ENCODE measurements at regions not wholly inside any gene's neighbourhood (a gene's known extent, or its start where the extent isn't known, plus 50 kb on each side); places are given as distances from the start of the nearest gene placed in this dataset.
"Not testable (repeated sequence)": the region's sequence is repeated elsewhere in the genome, so short reads cannot be mapped to it uniquely, and the experiment has no call there.

DNA sequence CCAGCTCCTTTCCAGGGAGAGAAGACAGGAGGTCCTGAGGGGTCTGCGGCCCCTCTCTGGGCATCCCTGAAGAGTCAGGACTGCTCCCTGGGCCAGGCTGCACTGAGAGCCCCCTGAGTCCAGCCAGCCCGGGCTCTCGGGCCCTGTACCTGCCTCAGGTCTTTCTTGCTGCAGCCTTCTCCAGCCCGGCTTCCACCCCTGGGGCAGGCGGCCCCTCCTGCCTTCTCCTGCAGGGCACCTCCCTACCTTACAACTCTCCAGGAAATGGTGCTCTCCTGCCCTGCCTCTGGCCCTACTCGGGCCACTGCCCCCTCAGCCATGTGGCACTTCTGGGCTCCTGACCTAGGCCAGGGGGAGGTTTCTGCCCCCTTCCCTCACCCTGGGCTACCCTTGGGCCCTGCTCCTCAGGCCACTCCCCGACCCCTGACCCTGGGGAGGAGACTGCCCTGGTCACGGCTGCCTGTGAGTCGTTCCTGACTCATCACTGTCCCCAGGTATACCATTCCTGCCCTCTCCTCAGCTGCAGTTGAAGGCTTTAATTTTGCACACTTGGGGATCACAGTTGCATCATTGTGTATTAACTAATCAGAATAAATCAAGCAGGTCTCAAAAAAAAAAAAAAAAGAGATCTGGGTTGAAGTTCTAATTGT, 251.1 kb downstream of the NXPE2 start:
- DNase-seq = no peak

DNA sequence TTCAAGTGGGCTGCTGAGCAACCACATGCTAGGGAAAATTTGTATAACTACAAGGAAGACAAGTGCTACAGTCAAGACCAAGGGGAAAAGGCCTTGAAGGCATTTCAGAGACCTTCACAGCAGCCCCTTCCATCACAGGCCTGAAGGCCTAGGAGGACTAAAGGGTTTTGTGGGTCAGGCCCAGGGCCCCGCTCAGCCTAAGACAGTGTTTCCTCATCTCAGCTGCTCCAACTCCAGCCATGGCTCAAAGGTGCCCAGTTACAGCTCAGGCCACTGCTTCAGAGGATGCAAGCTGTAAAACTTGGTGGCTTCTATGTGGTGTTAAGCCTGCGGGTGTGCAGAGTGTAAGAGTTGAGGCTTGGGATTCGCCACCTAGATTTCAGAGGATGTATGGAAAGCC, 260.5 kb downstream of the NXPE2 start:
- DNase-seq = no peak

DNA sequence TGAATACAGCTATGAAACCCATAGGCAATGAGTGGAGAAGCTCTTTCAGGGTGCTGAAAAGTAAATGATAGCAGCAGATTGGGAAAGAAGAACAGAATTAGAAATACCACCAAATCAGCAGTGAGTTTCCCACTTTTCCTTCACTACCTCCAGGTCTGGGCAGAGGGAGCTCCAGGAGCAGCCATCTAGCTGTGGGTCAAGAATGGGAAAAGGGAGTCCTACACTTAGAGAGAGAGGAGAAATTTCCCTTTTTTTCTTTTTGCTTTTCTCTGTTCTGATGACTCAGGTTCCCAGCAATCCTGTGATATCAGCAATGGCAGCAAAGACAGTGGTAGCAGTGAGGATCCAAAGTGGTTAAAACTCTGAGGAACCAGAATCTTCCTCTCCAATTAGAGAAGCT, 263.9 kb downstream of the NXPE2 start:
- no peak for DNase-seq

DNA sequence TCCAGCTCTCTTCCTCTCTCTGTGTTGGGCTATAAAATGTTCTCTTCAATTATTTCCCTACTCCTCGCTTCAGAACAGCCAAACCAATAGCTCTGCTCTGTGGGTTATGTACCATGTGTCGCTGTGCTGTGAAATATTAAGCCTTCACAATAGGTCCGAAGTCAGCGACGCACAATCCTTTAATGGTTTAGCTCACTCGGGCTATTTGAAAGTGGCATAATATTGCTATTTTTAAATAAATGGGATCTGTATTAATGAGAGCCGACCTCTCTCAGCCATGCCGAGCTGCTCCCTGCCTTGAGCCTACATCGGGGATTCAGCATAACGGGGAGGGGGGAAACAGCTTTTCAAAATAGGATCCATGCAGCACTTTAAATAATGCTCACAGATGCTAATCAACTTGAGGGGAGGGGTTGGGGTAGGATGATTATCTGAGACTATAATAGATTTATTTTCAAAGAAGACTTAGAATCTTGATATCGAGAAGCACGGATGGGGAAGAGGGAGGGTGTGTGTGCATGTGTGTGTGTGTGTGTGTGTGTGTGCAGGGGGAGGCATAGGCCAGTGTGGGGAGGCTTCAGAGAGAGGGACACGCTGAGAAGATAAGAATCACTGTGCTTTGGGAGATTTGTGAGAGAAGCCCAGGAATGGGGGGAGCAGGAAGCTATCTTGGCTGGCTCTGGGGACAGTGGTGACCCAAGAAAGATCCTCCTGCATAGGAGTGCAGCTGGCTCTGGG, 271.5 kb downstream of the NXPE2 start:
- DNase-seq = no peak

DNA sequence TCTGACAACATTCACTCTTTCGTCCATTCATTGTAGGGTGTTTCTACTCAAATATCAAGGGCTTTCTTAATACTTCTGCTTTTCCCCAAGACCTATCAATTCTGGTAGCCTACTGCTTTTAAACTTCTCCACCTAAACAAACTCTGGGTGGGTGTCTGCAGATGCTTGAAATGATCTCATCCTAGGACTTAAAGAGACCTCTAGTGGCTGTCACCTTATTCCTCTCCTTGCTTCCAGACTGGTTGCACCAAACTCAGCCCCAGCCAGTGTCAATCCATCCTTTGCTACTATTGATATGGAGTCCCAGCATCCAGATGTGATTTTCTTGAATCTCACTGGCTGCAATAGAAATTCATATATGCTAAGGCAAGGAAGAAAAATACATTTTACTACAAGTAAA, 274.7 kb downstream of the NXPE2 start:
- no peak for DNase-seq

DNA sequence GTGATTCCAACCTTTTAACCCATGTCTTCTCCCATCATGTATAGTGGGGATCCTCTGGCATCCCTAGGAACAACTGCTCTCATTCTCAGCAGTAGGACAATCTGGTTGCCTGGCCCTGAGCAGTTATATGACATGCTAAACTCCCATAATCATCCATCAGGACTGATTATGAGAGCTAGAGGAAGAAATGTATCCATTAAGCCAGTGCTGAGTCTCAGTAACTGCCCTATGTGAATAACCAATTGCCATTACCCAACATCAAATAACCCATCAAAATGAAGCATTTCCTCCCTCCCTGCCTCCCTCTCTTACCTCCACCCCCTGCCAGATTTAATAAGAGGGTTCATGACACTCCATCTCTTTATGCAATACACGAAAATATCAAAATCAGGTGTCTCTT, 277.6 kb downstream of the NXPE2 start:
- DNase-seq = no peak

DNA sequence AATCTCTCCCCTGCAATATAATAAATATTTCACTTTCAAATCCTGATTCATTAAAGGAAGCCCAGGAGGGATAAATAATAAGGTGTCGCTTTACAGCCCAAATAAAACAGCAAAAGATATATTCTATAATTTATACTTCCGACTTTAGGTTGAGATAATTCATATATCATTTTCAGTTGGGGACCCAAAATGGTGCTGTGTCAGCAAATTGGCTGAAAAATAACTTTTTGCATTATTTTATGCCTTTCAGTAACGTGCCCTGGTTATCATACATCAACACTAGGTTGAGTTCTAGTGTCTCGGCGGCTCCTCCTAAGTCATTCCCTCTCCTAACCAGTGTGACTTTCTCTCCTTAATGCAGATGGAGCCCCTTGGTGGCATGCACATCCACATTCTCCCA, 278.2 kb downstream of the NXPE2 start:
- no peak for DNase-seq

DNA sequence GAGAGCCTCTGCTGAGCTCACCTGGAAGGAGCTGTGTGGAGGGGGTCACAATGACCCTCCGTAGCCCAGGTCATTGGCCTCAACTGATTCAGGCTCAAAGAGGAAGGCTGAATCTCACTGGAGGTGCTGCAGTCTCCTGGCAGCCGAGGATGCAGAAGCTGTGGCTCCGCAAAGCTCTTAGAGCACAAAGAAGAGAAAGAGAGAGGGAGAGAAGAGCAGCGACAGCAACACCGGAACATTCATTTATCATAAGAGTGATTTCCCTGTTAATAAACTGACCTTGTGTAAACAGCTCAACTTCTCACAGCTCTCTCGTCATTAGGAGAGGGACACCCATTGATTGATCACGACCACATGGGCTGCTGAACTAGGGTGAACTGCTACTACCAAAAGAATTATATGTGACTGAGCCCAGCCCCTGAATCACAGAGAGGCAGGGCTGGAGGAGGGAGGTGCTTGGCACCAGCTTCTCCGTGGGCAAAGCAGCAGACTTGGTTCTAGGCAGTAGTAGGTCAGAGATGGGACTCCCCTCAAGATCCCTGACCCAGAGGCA, 281.7 kb downstream of the NXPE2 start:
- DNase-seq = no peak

DNA sequence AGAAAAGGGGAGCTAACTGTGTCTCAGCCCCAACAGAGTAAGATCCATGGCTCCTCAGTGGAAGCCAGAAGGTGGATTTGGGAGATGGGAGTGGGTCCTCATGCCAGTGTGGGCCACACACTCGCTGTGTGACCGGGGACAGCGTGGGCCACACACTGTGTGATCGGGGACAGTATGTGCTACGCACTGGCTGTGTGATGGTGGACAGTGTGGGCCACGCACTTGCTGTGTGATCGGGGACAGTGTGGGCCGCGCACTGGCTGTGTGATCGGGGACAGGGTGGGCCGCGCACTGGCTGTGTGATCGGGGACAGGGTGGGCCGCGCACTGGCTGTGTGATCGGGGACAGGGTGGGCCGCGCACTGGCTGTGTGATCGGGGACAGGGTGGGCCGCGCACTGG, 282.5 kb downstream of the NXPE2 start:
- DNase-seq = not testable (repeated sequence)

DNA sequence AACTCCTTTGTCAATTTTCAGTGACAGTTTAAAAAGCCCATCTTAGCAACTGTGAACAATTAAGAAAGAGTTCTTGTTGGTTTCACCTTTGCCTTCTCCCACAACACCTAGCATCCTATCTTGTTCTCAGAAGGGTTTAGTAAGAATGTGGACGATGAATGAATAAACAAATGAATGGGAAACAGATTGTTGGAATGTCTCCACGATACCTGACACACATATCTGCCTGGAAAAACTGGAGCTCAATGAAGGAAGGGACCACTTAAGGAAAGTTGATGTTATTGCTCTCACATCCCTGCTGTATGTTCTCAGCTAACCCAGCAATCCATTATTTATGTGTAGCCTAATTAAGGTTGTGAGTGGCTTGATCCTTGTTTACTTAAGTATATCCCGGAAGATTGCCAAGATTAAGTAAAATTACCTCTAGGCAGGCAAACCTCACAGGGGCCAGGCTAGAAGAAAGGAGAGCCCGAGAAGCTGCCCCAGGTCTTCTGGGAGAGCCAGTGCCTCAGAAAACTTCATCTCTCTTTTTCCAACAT, 286.4 kb downstream of the NXPE2 start:
- DNase-seq = no peak

DNA sequence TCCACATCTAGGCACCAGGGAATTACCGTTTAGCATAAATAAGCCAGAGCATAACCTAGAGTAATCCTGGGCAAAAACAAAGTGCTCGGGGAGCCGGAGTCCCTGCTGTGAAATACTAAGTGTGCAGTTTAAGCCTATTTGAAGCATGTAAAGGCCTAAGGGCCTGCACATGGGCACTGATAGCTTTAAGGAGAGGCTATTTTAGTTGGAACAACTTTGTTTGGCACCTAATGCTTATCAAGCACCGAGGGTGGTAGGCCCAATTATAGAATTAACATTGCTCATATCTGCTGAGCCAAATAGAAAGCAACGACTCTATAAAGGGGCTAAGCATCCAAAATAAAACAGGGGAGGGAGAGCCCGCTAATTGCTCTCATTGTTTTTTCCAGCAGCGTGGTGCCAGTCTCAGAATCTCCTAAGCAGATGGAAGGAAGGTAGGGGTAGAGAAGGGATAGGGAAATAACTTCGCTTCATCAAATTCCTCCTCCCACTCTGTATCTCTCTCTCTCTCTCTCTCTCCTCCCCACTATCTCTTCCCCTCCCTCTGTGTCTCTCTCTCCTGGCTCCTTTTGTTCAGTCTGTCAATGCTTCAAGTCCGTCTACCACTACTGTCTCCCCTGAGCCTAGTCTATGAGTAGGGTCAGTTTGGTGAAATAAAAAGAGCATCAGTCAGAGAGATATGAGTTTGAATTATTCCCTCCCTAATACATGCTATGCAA, 292.8 kb downstream of the NXPE2 start:
- DNase-seq = no peak

DNA sequence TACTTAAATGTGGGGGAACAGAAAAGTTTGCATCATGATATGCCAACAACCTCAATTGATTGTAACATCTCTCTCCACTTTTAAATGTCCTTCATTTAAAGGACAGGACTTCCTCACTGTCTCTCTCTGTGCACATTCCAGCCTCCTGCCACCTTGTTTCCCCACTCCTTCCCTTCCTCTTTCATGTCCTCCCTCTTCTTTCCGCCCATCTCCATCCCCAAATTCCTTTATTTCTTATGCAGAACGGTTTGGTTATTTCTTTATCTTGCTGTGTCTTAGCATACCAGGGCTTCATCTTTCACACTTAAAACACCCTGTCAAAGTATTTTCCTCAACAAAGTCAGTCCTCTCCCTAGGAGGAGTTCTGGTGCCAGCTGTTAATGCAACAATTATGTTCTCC, 293.8 kb downstream of the NXPE2 start:
- DNase-seq = no peak

DNA sequence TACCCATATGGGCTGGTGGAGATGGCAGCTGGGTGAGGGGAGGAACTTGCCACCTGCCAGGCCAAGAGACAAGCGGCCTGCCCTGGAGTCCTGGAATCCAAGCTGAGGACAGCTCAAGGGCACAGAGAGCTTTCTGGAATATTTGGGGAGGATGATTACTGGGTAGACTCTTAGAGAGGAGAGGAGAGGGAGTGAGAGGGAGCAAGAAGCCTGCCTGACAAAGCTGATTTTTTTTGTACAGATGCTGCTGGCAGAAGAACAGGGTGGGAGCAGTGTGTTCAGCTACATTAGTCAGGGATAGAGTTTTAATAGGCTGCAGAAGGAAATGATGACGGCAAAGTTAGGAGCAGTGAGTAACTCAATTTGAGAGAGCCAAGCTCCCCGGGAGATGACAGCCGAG, 299.3 kb downstream of the NXPE2 start:
- DNase-seq = peak; percentile 43

DNA sequence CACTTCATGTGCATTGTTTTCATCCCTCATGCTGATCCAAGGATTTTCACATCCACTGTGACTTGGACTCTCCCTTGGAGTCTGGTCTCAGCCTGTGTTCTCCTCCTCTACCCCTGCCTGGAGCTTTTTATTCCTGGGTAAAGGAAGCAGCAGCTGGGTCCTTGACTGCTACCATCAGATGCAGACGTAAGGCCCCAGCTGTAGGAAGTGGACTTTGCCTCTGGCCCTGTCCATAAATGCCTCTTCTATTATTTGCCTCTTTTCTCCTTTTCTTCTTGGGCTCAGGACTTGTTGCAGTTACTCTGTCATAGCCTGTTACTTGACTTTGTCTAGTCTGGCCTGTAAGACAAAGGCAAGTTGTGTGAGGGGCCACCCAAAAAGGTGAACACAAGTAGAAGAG, 303.8 kb downstream of the NXPE2 start:
- no peak for DNase-seq

DNA sequence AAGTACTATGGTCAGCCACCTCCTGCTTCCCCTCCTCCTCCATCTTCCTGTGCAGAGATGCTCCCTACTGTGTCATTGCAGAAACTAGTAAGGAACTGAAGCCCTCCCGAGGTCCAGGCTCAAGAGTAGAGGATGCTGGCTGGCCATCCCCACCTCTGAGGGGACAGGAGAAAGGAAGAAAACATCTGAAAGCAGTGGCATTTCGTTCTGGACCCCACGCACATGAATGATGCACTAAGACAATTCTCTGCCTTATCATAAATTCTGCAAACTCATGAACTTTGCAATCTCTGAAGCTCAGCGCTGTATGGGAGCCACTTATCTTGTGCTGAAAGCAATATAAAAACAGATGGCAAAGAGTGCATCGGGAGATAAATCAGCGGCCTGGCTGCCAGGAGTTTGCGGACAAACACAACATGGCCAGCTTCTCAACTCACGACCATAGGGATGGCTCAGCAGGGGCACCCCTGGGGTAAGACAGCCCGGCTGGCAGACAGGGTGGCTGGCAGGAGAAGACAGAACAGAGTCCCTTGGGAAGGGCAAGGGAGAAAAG, 306.4 kb downstream of the NXPE2 start:
- no peak for DNase-seq

DNA sequence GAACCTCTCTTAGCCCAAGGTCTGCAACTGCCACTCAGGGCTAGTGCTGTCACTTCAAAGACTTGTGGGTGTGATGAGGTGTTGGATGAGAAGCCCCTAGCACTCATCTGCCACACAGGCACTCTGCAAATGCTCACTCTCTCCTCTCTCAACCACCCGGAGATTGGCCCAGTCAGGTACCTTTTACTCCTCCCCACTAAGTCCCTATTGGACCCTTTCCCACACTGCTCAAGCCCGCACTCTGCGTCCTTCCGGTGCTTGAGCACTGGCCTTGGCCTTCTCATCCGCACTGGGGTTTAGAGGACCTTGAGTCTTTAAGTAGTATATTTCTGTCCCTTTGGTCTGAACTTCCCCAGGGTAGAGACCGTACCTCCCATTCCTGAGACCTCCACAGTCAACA, 308.0 kb downstream of the NXPE2 start:
- DNase-seq = no peak

DNA sequence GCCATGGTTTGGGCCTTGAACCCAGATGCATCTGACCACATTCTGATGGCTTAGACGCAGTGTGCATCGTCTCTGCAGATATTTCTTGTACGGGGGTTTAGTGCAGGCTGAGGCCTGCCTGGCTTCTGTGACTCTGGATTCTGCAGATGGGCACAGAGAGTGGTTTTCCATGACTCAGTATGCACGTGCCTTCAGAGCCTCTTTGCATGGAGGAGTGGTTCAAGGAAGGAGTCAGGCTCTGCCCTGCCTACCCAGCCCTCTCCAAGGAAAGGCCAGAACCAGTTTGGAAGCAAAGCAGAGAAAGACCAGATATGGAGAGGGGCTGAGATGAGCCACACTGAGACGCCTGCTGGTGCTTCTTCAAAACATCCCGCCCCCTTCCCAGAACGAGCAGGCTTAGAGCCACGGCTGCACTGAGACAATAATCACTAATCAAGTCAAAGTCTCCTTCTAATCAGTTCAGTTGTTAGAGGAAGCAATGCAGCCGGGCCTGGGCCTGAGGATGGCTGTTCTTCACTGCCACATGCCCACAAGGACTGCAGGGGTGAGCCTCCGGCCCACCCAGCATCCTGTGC, 308.9 kb downstream of the NXPE2 start:
- no peak for DNase-seq

DNA sequence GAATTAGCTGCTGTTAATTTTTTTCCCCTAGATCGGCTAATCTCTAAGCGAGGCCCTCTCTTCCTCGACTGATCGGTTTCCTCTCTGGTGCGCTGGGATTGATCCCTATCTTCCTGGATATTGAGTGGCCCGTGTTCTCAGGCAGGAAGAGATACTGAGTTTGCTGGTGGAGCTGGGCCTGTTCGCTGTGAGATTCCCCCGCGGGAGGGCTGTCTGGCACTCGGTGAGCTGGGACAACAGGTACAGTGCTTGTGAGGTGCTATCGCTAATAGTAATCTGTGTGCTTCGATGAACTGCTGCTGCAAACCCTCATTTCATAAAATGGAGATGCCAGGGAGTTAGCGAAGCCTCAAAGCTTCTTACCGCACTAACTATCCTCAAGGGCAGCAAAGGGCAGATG, 310.3 kb downstream of the NXPE2 start:
- no peak for DNase-seq

DNA sequence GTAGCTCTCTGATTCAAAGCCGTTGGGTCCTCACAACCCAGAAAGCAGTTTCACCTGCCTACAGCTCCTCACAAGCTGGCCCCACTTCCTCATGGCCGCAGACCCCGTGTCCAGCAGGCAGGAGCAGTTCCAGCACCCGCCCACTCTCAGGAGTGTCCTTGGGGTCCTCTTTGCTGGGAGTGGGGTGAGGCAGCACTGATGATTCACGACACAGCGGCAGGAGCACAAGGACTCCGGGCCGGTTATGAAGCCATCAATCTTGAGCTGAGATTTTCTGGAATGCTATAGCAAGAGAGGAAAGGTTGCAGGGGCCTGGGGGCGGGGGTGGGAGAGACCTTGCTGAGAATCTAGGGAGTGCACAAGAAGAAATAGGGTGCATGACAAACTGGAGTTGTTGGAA, 311.2 kb downstream of the NXPE2 start:
- no peak for DNase-seq

DNA sequence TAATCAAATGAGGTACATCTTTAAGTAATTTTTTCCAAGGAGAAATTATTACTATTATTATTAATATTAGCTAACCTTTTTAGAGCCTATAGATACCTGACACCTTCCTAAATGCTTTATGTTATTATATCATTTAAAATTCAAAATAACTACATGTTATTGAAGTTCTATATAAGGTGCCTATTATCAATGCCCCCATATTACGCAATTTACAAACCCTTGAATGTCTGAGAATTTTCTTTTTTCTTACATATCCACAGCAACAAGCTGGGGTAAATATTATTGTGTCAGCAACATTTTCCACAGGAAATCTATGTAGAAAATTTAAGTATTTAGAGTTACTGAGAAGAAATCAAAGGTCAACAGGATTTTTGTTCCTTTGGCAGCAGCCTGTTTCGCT, 327.3 kb downstream of the NXPE2 start:
- DNase-seq = no peak

DNA sequence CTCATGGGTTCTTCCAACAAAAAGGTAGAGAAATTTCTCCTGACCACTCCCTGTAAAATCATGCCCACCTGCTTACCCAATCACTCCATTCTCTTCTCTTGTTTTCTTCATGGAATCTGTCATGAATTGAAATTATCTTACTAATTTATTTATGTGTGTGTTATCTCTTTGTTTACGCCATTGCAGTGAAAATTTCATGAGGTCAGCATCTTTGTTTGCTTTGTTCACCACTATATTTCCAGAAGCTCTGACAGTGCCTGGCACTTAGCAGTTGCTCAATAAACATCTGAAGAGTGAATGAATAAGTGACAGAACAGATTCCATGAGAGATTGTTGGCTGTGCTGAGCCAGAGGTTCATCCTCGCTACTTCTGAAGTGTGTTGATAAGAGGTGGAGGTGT, 329.5 kb downstream of the NXPE2 start:
- no peak for DNase-seq

DNA sequence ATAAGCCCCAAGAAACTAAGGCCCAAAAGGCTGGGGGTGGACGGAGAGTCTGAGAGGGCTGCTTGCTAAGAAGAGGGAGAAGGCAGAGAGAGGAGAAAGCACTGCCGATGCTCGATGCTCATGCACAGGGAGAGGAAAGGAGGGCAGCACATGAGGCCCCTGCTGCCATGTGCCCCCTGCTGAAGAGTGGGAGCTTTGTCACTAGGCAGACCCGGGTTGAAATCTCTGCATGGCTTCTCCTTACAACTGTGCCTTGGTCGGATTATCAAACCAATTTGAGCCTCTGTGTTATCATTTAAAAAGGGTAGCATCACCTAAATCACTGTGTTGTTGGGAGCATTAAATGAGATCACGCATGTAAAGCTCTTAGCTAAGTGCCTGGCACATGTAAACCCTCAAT, 330.5 kb downstream of the NXPE2 start:
- DNase-seq = no peak

Measured in muscle of arm (tissue), 1 donor.